Fibroblast of mammary gland (primary cell): ENCODE measurements at regions not wholly inside any gene's neighbourhood (a gene's known extent, or its start where the extent isn't known, plus 50 kb on each side); places are given as distances from the start of the nearest gene placed in this dataset.

Source experiments
- DNase-seq: peaks from one replicate; pipeline ENCODE4 v3.0.0-alpha.2; 2010; ENCODE audit warnings: low read depth
- H3K4me3 ChIP-seq: 2 replicates; pipeline ENCODE4 v1.5.1; 2011; ENCODE audit warnings: low read depth, mild to moderate bottlenecking, low read length, moderate library complexity; ENCODE audit not compliant: control insufficient read depth
- CTCF ChIP-seq: conservative IDR thresholded peaks from 2 replicates; pipeline ENCODE4 v1.5.1; 2011; ENCODE audit warnings: low read depth, low read length, inconsistent platforms; ENCODE audit not compliant: control insufficient read depth, insufficient read depth

- TF ChIP-seq CTCF, result no peak
- no peak for DNase-seq
- no peak overlapping the region for H3K4me3 ChIP-seq
Measured at GRCh38 chr4:177769155-177769554, 326.9 kb upstream of the AGA start.

- no peak for DNase-seq
- no peak for TF ChIP-seq CTCF
- H3K4me3 ChIP-seq, result no peak overlapping the region
Measured at GRCh38 chr4:177770776-177771175, 328.5 kb upstream of the AGA start.

GRCh38 chr4:177771645-177772044 is 329.4 kb upstream of the AGA start:
- TF ChIP-seq CTCF, result no peak
- no peak overlapping the region for H3K4me3 ChIP-seq

GRCh38 chr4:177778623-177779022 is 336.4 kb upstream of the AGA start:
- no peak for DNase-seq
- no peak for TF ChIP-seq CTCF
- no peak overlapping the region for H3K4me3 ChIP-seq

More at GRCh38 chr4:177771645-177772044, 329.4 kb upstream of the AGA start:
- DNase-seq, result no peak

GRCh38 chr4:177785000-177785399 is 342.8 kb upstream of the AGA start:
- no peak for DNase-seq
- no peak for TF ChIP-seq CTCF
- no peak overlapping the region for H3K4me3 ChIP-seq

GRCh38 chr4:177789610-177790009 is 347.4 kb upstream of the AGA start:
- DNase-seq, result no peak
- TF ChIP-seq CTCF, result no peak
- H3K4me3 ChIP-seq, result no peak overlapping the region

- H3K4me3 ChIP-seq, result no peak overlapping the region
- DNase-seq, result no peak
- TF ChIP-seq CTCF, result no peak
Measured at GRCh38 chr4:177791188-177791587, 349.0 kb upstream of the AGA start.
